ENCODE measurements at regions not wholly inside any gene's neighbourhood (a gene's known extent, or its start where the extent isn't known, plus 50 kb on each side); places are given as distances from the start of the nearest gene placed in this dataset.

- no peaks in the 10 kb centered on the region for H3K27me3 ChIP-seq
- H3K9me3 ChIP-seq = no peaks in the 10 kb centered on the region
- TF ChIP-seq CTCF (IDR thresholded peaks at IDR 0.05) (no peak), POLR2AphosphoS5 (IDR thresholded peaks at IDR 0.05; ENCODE audit: insufficient read depth in 1 of 2, low read depth in 1 of 2) (no peak), POLR2A (IDR thresholded peaks at IDR 0.05) (no peak)
- no peak overlapping the region for H3K27ac ChIP-seq
- intact Hi-C loops (cut with DNase I) = no loop called here
- no peak overlapping the region for H3K4me3 ChIP-seq
- no peaks in the 10 kb centered on the region for H3K36me3 ChIP-seq
- peak in 1 of 2 donors; percentile 31 for DNase-seq (ENCODE audit: extremely low spot score in 2 of 2)
- peaks cover 5% of the 10 kb centered on the region for H3K4me1 ChIP-seq
Observed at GRCh38 chr7:46178661-46179060, 257.6 kb upstream of the IGFBP3 start.

GRCh38 chr7:46177821-46178220, 256.7 kb upstream of the IGFBP3 start:
- no peaks in the 10 kb centered on the region for H3K27me3 ChIP-seq
- intact Hi-C loops (cut with DNase I) = no loop called here
- no peak for TF ChIP-seq POLR2AphosphoS5 (IDR thresholded peaks at IDR 0.05; ENCODE audit: insufficient read depth in 1 of 2, low read depth in 1 of 2)
- no peak for TF ChIP-seq POLR2A (IDR thresholded peaks at IDR 0.05)
- no peak for TF ChIP-seq CTCF (IDR thresholded peaks at IDR 0.05)
- peaks cover 10% of the 10 kb centered on the region for H3K4me1 ChIP-seq
- peak in 1 of 2 donors; percentile 46 for DNase-seq (ENCODE audit: extremely low spot score in 2 of 2)
- no peaks in the 10 kb centered on the region for H3K36me3 ChIP-seq
- no peaks in the 10 kb centered on the region for H3K9me3 ChIP-seq
- no peak overlapping the region for H3K27ac ChIP-seq
- no peak overlapping the region for H3K4me3 ChIP-seq

- Histone ChIP-seq H3K27ac (no peak overlapping the region), H3K4me3 (no peak overlapping the region), H3K27me3 (no peaks in the 10 kb centered on the region), H3K4me1 (peaks cover 10% of the 10 kb centered on the region), H3K36me3 (no peaks in the 10 kb centered on the region), H3K9me3 (no peaks in the 10 kb centered on the region)
- intact Hi-C loops (cut with DNase I) = no loop called here
- DNase-seq (ENCODE audit: extremely low spot score in 2 of 2) = no peak
- no peak for TF ChIP-seq POLR2A (IDR thresholded peaks at IDR 0.05)
Observed at GRCh38 chr7:46175221-46175620, 254.1 kb upstream of the IGFBP3 start.

- no peak for DNase-seq (ENCODE audit: extremely low spot score in 2 of 2)
- no peaks in the 10 kb centered on the region for H3K9me3 ChIP-seq
- H3K36me3 ChIP-seq = no peaks in the 10 kb centered on the region
- peak overlapping the region; percentile 68 for H3K27ac ChIP-seq
- peaks cover 10% of the 10 kb centered on the region for H3K4me1 ChIP-seq
- intact Hi-C loops (cut with DNase I) = no loop called here
- H3K4me3 ChIP-seq = no peak overlapping the region
- no peaks in the 10 kb centered on the region for H3K27me3 ChIP-seq
- TF ChIP-seq POLR2AphosphoS5 (IDR thresholded peaks at IDR 0.05; ENCODE audit: insufficient read depth in 1 of 2, low read depth in 1 of 2) (no peak), CTCF (IDR thresholded peaks at IDR 0.05) (no peak), POLR2A (IDR thresholded peaks at IDR 0.05) (no peak)
Observed at GRCh38 chr7:46174196-46174580, 253.1 kb upstream of the IGFBP3 start.

GRCh38 chr7:46173476-46174195, 252.6 kb upstream of the IGFBP3 start:
- no peaks in the 10 kb centered on the region for H3K9me3 ChIP-seq

More at GRCh38 chr7:46173476-46174195, 252.6 kb upstream of the IGFBP3 start:
- Histone ChIP-seq H3K4me3 (no peak overlapping the region), H3K36me3 (no peaks in the 10 kb centered on the region), H3K27ac (peak overlapping the region; percentile 68), H3K4me1 (peaks cover 10% of the 10 kb centered on the region), H3K27me3 (no peaks in the 10 kb centered on the region)
- TF ChIP-seq CTCF (IDR thresholded peaks at IDR 0.05) = no peak
- peak in 1 of 2 donors; percentile 43 for TF ChIP-seq POLR2AphosphoS5 (IDR thresholded peaks at IDR 0.05; ENCODE audit: insufficient read depth in 1 of 2, low read depth in 1 of 2)
- intact Hi-C loops (cut with DNase I) = no loop called here
- DNase-seq (ENCODE audit: extremely low spot score in 2 of 2) = no peak
